NCI-H2227 treated with DMSO at 0.1 percent for 48 hours (cell line): ENCODE measurements at regions not wholly inside any gene's neighbourhood (a gene's known extent, or its start where the extent isn't known, plus 50 kb on each side); places are given as distances from the start of the nearest gene placed in this dataset.
A peak's percentile ranks its signal among the peaks of the same experiment; 100 is the strongest.
"Not testable (repeated sequence)": the region's sequence is repeated elsewhere in the genome, so short reads cannot be mapped to it uniquely, and the experiment has no call there.

Experiments
- DNase-seq: peaks from one replicate; lab custom pipeline; 2025; lab: John Stamatoyannopoulos, UW

GRCh38 chr12:42713566-42713965 is 124.0 kb upstream of the PRICKLE1 start:
- not testable (repeated sequence) for DNase-seq

GRCh38 chr12:42708374-42708773 is 118.8 kb upstream of the PRICKLE1 start:
- DNase-seq: not testable (repeated sequence)

GRCh38 chr12:42707312-42708226 is 118.0 kb upstream of the PRICKLE1 start:
- no peak for DNase-seq

GRCh38 chr12:42706321-42706720 is 116.8 kb upstream of the PRICKLE1 start:
- DNase-seq: no peak

- DNase-seq: no peak
Observed at GRCh38 chr12:42705863-42706262, 116.3 kb upstream of the PRICKLE1 start.

GRCh38 chr12:42704810-42705401 is 115.4 kb upstream of the PRICKLE1 start:
- DNase-seq: no peak

GRCh38 chr12:42704340-42704739 is 114.8 kb upstream of the PRICKLE1 start:
- no peak for DNase-seq

GRCh38 chr12:42701084-42701483 is 111.5 kb upstream of the PRICKLE1 start:
- DNase-seq: no peak

- peak; percentile 1 for DNase-seq
Observed at GRCh38 chr12:42698213-42698612, 108.7 kb upstream of the PRICKLE1 start.

GRCh38 chr12:42696406-42697149 is 107.0 kb upstream of the PRICKLE1 start:
- DNase-seq: no peak

- no peak for DNase-seq
Observed at GRCh38 chr12:42695490-42695995, 106.0 kb upstream of the PRICKLE1 start.

- no peak for DNase-seq
Observed at GRCh38 chr12:42692749-42693148, 103.2 kb upstream of the PRICKLE1 start.

GRCh38 chr12:42691991-42692557 is 102.5 kb upstream of the PRICKLE1 start:
- DNase-seq: peak; percentile 3

- no peak for DNase-seq
Observed at GRCh38 chr12:42690264-42690663, 100.7 kb upstream of the PRICKLE1 start.

- no peak for DNase-seq
Observed at GRCh38 chr12:42689699-42690098, 100.2 kb upstream of the PRICKLE1 start.

- no peak for DNase-seq
Observed at GRCh38 chr12:42686514-42687172, 97.1 kb upstream of the PRICKLE1 start.

GRCh38 chr12:42684802-42685071 is 95.2 kb upstream of the PRICKLE1 start:
- no peak for DNase-seq

GRCh38 chr12:42683933-42684801 is 94.6 kb upstream of the PRICKLE1 start:
- DNase-seq: no peak

- DNase-seq: no peak
Observed at GRCh38 chr12:42683266-42683665, 93.7 kb upstream of the PRICKLE1 start.

GRCh38 chr12:42679466-42679865 is 89.9 kb upstream of the PRICKLE1 start:
- DNase-seq: no peak

GRCh38 chr12:42677461-42677860 is 87.9 kb upstream of the PRICKLE1 start:
- no peak for DNase-seq
